ENCODE measurements at regions not wholly inside any gene's neighbourhood (a gene's known extent, or its start where the extent isn't known, plus 50 kb on each side); places are given as distances from the start of the nearest gene placed in this dataset.

DNA sequence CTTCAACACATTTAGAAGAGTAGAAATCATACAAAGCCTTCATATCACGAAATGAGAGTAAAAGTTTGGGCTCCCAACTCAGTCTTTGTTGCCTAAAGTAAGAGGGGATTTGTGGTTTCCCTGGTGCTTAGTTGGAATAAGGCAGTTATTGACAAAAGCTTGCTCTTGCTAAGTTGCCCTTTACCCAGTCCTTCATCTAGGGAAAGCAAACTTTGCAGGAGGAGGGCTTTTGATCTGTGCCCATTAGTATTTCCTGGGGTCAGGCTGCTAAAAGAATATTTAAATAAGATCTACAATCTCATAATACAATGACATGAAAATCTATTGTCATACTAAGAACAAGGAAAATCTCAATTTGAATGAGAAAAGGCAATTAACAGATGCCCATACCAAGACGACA is 84.1 kb upstream of the ACO1 start:
- TF ChIP-seq, protein P1, sequence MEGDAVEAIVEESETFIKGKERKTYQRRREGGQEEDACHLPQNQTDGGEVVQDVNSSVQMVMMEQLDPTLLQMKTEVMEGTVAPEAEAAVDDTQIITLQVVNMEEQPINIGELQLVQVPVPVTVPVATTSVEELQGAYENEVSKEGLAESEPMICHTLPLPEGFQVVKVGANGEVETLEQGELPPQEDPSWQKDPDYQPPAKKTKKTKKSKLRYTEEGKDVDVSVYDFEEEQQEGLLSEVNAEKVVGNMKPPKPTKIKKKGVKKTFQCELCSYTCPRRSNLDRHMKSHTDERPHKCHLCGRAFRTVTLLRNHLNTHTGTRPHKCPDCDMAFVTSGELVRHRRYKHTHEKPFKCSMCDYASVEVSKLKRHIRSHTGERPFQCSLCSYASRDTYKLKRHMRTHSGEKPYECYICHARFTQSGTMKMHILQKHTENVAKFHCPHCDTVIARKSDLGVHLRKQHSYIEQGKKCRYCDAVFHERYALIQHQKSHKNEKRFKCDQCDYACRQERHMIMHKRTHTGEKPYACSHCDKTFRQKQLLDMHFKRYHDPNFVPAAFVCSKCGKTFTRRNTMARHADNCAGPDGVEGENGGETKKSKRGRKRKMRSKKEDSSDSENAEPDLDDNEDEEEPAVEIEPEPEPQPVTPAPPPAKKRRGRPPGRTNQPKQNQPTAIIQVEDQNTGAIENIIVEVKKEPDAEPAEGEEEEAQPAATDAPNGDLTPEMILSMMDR (conservative IDR thresholded peaks at IDR 0.05; ENCODE audit: control insufficient read depth, insufficient read depth, low read depth, low read length), result no peak
- no peak for DNase-seq (ENCODE audit: low read depth)

GRCh38 chr9:32304495-32304894 is 79.9 kb upstream of the ACO1 start:
- H3K4me3 ChIP-seq (ENCODE audit: control insufficient read depth, low read depth, low read length), result no peak overlapping the region
- no peak for DNase-seq (ENCODE audit: low read depth)
- TF ChIP-seq, protein P1 (conservative IDR thresholded peaks at IDR 0.05; ENCODE audit: control insufficient read depth, insufficient read depth, low read depth, low read length), result no peak

More for the DNA sequence above, 84.1 kb upstream of the ACO1 start:
- no peak overlapping the region for H3K4me3 ChIP-seq (ENCODE audit: control insufficient read depth, low read depth, low read length)

- H3K4me3 ChIP-seq (ENCODE audit: control insufficient read depth, low read depth, low read length), result no peak overlapping the region
- TF ChIP-seq, protein P1 (conservative IDR thresholded peaks at IDR 0.05; ENCODE audit: control insufficient read depth, insufficient read depth, low read depth, low read length), result no peak
- no peak for DNase-seq (ENCODE audit: low read depth)
Observed at GRCh38 chr9:32306006-32306405, 78.4 kb upstream of the ACO1 start.

GRCh38 chr9:32319312-32319929 is 65.0 kb upstream of the ACO1 start:
- H3K4me3 ChIP-seq (ENCODE audit: control insufficient read depth, low read depth, low read length), result no peak overlapping the region
- DNase-seq (ENCODE audit: low read depth), result no peak
- TF ChIP-seq, protein P1 (conservative IDR thresholded peaks at IDR 0.05; ENCODE audit: control insufficient read depth, insufficient read depth, low read depth, low read length), result no peak

- DNase-seq (ENCODE audit: low read depth), result no peak
- TF ChIP-seq, protein P1 (conservative IDR thresholded peaks at IDR 0.05; ENCODE audit: control insufficient read depth, insufficient read depth, low read depth, low read length), result no peak
- no peak overlapping the region for H3K4me3 ChIP-seq (ENCODE audit: control insufficient read depth, low read depth, low read length)
Observed at GRCh38 chr9:32322622-32323021, 61.8 kb upstream of the ACO1 start.

DNA sequence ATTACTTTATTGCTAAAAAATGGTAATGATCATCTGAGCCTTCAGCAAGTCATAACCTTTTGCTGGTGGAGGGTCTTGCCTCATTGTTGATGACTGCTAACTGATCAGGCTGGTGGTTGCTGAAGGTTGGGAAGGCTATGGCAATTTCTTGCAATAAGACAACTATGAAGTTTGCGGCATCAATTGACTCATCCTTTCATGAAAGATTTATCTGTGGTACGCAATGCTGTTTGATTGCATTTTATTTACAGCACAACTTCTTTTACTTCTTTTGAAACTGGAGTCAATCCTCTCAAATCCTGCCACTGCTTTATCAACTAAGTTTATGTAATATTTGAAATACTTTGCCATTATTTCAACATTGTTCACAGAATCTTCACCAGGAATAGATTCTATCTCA is 58.3 kb upstream of the ACO1 start:
- H3K4me3 ChIP-seq (ENCODE audit: control insufficient read depth, low read depth, low read length), result no peak overlapping the region
- TF ChIP-seq, protein P1 (conservative IDR thresholded peaks at IDR 0.05; ENCODE audit: control insufficient read depth, insufficient read depth, low read depth, low read length), result no peak
- no peak for DNase-seq (ENCODE audit: low read depth)

DNA sequence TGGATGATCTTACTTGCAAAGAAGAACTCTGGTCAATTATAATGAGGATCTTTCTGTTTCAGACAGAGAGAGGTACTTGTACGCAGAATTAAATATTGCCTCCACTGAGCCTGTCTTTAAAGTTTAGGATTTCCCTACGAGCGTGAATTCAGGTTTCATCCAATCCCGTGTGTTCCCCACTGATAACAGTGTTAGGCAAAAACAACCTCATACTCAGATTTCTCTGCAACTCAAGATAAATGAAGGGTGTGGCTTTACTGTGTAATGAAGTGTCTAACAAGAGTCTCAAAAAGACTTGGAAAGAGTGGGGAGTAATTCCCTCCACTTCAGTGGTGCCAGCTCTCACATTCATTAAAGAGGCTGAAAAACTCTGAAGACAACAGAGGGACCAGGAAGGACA is 53.2 kb upstream of the ACO1 start:
- no peak for DNase-seq (ENCODE audit: low read depth)
- TF ChIP-seq, protein P1 (conservative IDR thresholded peaks at IDR 0.05; ENCODE audit: control insufficient read depth, insufficient read depth, low read depth, low read length), result no peak
- H3K4me3 ChIP-seq (ENCODE audit: control insufficient read depth, low read depth, low read length), result no peak overlapping the region
